OCI-M2 (cell line): ENCODE measurements at regions not wholly inside any gene's neighbourhood (a gene's known extent, or its start where the extent isn't known, plus 50 kb on each side); places are given as distances from the start of the nearest gene placed in this dataset.
"Not testable (repeated sequence)": the region's sequence is repeated elsewhere in the genome, so short reads cannot be mapped to it uniquely, and the experiment has no call there.

Source experiments
- DNase-seq: peaks from one replicate; lab custom pipeline; 2025; ENCODE audit not compliant: unreplicated experiment; lab: John Stamatoyannopoulos, UW

- no peak for DNase-seq
Observed at GRCh38 chr5:25033658-25034057, 388.9 kb upstream of the CDH10 start.

GRCh38 chr5:25029004-25029403, 384.2 kb upstream of the CDH10 start:
- no peak for DNase-seq

DNA sequence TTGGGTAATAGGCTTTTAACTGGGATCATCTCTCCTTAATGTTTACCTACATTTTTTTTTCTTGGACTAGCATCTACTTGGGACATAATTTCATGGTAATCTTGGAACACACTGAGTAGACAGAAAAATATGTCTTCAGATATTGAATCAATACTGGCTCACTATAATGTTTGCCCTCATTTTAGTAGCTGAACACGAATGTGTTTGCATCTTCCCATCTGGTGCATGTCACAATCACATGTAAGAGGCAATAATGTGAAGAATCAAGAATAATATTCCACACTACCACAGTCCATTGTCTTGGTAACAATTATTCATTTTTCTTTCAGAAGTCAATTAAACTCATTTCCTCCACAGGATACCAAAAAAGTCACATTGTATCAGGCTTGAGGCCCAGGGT, 382.7 kb upstream of the CDH10 start:
- no peak for DNase-seq

GRCh38 chr5:25027061-25027460, 382.3 kb upstream of the CDH10 start:
- DNase-seq = no peak

GRCh38 chr5:25025831-25026230, 381.1 kb upstream of the CDH10 start:
- no peak for DNase-seq

GRCh38 chr5:25020454-25020853, 375.7 kb upstream of the CDH10 start:
- no peak for DNase-seq

- DNase-seq = no peak
Observed at GRCh38 chr5:25009063-25009462, 364.3 kb upstream of the CDH10 start.

DNA sequence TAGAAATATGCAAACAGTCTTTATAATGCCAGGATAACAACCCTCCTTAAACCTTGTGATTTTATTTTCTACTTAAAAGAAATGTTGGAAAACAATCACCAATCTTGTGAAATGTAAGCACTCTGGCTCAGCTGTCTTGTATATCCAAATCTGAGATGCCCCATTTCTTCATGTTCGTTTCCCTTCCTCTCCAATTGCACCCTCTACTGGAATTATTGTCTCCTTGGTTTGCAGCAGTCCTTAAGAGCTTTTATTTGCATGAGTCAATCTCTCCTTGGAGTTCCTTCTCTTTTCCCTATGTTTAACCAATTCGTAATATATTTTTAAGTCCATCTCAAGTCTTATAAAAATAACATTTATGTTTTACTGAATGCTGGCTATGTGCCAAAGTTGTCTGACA, 362.0 kb upstream of the CDH10 start:
- DNase-seq = no peak

GRCh38 chr5:25006237-25006636, 361.5 kb upstream of the CDH10 start:
- DNase-seq = no peak

- DNase-seq = no peak
Observed at GRCh38 chr5:25005431-25005830, 360.7 kb upstream of the CDH10 start.

- no peak for DNase-seq
Observed at GRCh38 chr5:25002371-25002770, 357.6 kb upstream of the CDH10 start.

GRCh38 chr5:24999732-25000131, 355.0 kb upstream of the CDH10 start:
- DNase-seq = no peak

DNA sequence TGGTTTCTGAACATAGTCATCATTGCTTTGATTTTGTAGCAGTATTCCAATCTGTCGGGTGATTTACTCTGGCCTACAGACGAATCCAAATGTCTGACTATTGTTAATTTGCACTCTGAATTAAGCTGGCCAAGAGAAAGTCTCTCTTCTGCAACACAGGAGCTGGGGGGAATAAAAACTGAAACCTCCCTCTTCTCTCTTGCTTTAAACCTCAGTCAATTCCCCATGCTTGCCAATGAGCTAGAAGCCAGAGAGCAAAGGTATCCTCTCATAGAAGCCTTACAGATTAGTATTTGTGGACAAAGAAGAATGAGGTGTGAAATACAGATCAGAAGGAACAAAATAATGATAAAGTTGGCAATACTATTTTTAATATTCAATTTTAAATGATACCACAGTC, 353.9 kb upstream of the CDH10 start:
- DNase-seq = no peak

GRCh38 chr5:24986326-24986725, 341.5 kb upstream of the CDH10 start:
- no peak for DNase-seq

DNA sequence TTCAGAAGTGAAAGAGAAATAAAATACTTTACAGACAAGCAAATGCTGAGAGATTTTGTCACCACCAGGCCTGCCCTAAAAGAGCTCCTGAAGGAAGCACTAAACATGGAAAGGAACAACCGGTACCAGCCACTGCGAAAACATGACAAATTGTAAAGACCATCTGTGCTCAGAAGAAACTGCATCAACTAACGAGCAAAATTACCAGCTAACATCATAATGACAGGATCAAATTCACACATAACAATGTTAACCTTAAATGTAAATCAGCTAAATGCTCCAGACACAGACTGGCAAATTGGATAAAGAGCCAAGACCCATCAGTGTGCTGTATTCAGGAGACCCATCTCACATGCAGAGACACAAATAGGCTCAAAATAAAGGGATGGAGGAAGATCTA, 333.8 kb upstream of the CDH10 start:
- not testable (repeated sequence) for DNase-seq

- DNase-seq = no peak
Observed at GRCh38 chr5:24963611-24964010, 318.8 kb upstream of the CDH10 start.

- no peak for DNase-seq
Observed at GRCh38 chr5:24923400-24923799, 278.6 kb upstream of the CDH10 start.

DNA sequence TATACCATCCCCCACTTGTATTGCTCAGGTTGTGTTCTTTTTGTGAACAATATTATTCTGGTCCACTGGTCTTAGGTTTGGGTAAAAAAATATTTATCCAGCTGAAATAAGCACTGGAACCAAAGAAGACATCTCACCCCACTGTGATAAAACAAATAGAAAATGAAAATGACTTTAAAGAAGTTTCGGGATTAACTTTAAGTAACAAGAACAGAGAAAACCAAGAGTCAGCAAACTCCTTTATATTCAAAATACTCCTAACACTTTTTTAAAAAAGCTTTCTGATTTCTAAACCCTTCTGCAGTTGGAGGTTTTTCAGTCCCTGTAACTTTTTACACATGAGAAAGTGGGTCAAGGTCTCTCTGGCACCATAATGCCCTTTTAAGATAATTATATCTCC, 273.9 kb upstream of the CDH10 start:
- no peak for DNase-seq

DNA sequence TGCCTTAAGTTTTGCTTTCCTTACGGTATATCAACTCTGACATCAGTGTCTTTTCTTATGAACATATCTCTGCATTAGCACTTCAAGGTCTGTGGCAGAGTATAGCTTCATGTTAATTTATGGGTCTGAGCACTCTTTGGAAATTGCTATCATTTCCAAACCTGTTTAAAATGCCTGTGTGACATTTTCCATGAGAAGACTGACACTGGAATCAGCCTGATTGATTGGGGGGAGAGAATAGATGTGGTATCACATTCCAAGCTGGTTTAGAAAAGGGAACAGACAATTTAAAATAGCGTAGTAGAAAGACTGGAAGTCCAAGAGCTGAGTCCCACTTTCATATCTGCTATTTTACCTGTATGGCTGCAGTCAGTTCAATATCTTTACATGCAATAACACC, 272.1 kb upstream of the CDH10 start:
- DNase-seq = no peak

- DNase-seq = no peak
Observed at GRCh38 chr5:24909210-24909609, 264.4 kb upstream of the CDH10 start.

DNA sequence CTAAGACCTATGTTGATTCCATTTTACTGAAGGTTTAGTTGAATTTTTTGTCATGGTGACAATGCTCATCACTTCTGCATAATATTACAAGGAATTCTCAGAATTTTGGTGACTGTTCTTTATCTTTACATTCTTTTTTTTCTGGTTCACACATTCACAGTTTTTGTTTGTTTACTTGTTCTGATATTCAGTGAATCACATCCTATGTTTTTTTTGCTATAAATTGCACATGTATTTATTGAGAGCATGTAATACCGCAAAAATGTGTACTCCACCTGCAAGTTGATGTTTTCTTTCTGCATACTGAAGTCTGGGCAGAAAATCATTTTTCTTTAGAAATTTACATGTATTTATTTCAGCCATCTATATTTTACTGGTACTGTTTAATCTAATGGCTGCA, 261.9 kb upstream of the CDH10 start:
- no peak for DNase-seq

DNA sequence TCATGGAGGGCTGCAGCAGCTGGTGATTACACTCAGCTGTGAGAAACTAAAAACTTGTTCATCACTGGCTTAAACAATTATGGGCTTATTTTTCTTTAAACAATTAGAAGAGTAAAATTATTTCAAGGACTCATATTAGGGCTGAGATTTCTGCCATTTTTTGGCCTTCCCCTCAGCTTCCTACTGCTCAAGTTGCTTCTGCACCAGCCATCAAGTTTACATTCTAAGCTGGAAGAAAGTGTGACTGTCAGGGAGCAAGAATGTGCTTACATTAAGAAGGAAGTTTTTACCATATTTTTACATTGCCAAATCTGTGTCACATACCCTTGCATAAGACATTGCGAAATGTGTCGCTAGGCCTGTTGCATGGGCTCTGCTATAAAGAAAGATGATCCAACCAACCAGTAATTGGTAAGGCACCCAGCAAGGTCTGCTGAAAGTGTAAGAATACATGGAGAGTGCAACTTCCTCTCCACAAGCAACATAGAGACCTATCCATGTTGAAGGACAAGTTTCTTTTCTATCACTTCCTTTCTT, 260.3 kb upstream of the CDH10 start:
- DNase-seq = no peak

GRCh38 chr5:24899180-24899579, 254.4 kb upstream of the CDH10 start:
- DNase-seq = no peak

- no peak for DNase-seq
Observed at GRCh38 chr5:24864244-24864643, 219.5 kb upstream of the CDH10 start.
